Mucosa of gallbladder (tissue), 1 donor: ENCODE measurements at regions not wholly inside any gene's neighbourhood (a gene's known extent, or its start where the extent isn't known, plus 50 kb on each side); places are given as distances from the start of the nearest gene placed in this dataset.

Experiments
- DNase-seq: peaks from one replicate; pipeline ENCODE4 v3.0.0-alpha.2; 2020; ENCODE audit warnings: low spot score
- donor health status: DM: no; HTN: no; CAD: no.

DNA sequence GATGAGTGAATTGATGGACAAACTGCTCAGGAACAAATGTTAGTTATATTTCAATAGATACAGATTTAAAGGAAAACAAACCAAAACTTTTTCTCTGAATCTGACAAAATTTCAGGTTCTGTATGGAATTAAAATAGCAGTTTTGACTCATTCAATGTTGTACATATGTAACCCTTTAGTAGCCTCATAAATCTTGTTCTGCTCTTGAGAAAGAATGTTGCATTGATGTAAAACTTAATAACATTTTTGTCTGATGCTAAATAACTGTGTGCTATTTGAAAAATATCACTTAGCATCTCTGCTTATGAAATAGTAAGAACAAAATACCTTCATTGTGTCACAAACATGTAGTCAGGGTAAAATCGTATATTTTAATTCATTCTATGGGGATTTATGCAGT, 168.9 kb upstream of the NOVA1 start:
- DNase-seq = no peak

DNA sequence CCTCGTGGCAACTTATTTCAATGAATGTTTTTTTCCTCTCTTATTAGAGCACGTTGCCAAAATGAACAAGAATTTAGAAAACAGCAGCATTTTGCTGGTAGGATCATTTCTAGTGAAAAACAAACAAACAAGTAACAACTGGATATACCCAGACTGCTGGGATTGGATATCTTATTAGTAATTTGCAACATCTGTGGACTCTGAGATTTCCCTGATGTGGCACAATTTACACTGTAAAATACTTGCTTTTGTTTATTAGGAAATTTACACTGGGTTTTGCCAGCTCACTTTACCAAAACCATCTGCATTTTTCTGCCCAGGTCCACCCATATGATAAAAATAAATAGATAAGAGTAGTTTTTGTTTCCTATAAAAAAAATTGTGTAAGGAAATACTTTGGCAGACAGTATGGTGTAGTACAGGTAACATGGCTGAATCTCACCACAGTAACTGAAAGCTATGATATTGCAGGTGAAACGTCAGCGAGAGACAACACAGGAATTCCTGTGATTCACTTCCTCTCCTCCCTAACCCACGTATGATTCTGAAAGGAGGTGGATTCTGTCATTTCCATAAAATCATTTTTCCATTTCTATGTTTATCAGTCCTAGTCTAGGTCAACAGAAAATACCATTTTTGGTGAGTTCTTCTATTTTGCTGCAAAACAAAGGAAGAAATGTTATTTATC, 176.2 kb upstream of the NOVA1 start:
- DNase-seq = no peak

DNA sequence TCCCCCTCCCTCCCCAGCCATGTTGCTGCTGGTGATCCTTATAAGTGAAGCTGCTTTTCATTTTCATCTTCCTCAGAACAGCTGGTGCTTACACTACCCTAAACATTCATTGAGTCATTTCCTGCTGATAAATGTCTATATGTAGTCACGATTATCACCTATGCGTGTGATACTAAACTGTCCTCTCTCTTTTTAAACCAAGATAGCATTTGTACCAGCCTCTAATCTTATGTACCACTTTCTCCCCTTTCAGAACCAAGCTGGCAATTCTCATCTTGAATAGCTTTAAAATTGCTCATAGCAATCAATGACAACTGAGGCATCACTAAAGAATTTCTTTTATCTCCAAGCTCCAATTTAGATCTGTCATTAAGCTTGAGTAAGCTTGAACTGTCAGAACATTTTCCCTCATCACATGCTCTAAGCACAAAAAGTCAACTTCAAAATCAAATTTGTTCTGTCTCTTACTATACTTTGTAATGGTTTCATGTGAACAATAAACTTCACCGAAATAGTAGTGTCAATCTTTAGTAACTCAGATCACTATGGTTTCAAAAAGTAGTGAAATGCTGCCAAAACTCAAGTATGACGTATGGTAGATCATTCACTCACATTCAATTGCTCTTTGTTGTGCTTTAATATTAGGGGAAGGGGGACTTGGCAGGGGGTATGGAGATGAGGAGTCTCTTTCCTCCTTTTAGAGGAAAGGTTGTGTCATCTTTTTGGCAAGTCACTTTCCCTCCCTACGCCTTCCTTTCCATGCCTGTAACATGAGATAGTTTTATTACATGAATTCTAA, 178.1 kb upstream of the NOVA1 start:
- no peak for DNase-seq

DNA sequence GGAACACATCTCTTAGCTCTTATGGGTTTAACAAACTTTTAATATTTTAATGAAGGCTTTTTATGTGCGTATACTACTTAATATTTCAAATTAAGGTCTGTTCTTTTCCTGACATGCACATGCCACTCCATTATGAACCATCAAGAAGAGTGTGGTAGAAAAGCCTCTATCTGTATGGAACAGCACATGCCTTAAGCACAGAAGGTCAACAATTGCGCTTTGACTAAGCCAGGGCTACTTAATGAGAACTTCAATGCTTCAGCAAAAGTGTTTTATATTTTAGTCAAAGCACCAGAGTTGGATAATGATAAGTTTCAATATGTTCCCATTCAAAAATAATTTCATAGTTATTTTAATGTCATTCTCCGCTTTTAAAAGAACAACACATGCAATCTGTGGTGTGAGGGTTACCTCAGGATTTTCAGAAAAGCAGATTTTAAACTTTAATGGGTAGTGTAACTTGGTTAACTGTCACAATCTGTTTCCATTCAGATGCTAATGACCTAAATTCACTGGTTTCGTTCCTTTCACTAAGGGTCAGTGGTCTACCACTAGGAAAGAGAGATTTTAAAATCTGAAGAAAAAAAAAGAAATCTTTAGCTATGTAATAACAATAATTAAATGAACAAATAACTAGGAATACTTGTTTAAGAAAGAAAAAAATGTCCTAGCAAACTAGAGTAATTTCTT, 193.4 kb upstream of the NOVA1 start:
- DNase-seq = no peak

DNA sequence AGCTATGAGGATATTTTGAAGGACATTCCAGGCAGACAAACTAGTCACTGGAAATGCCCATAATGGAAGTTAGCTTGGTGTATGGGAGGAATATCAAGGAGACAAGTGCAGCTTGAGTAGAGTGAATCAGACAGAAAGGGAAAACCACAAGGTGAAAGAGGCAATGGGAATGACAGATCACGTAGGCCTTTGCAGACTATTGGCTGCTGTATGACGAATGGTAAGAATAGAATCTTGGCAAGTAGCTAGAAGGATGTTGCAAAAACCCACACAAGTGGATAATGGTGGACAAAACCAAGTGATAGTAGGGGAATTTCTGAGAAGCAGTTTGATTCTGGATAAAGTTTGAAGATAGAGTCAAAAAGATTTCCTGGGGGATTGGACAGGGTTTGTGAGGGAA, 196.9 kb upstream of the NOVA1 start:
- DNase-seq = no peak

DNA sequence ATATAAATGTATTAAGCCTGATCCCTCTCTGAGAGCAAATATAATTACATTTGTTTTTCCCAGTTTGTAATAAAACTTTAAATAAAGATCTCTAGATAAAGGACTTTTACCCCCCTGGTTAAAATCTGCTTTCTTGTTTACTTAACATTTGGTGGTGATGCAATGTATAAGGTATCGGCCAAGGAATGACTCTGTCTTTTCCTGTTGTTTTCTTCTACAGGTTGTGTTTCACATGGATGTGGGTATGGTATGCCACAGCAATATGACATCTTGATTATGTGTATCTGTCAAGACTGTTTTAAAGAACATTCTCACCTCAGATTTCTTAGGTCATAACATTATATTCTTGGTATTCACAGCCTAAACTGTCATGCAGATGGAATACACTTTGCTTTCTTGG, 210.6 kb upstream of the NOVA1 start:
- no peak for DNase-seq

DNA sequence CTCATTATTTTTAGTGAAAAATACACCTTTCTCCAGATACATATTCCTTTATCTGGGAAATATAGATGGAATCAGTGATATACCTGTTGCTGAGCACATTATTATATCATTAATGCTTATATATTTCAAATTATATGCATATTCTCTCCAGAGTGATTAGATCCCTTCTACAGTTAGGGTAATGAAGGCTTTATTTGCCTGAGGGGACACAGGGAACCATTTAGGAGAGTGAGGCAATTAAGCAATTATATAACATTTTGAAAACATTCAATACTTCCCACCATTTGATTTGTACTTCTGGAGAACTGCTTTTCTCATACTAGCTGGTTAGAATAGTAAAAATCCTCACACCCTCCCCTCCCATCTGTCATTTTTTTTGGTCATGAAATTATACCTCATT, 212.8 kb upstream of the NOVA1 start:
- no peak for DNase-seq

DNA sequence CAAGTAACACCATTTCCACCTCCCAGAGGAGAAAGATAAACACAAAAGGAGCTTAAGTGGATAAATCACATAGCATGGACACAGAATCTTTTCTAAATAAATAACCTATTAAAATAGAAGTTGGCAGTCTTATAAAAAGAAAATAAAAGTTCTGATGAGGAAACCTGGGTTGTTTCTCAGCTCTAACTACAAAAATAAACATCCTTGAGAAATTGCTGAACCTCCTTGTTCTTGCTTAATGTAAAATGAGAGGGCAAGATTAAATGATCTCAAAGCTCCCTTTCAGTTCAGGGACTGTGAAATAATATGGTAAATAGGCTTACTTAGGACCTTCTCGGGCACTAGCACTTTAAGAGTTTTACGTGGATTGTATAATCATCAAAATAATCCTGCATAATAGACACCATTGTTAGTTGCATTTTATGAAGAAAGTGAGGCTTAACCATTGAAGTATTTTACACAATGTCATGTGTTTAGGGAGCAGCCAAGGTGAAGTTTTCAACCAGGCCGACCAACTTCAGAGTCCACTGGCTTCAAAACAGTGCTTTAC, 214.0 kb upstream of the NOVA1 start:
- DNase-seq = no peak

DNA sequence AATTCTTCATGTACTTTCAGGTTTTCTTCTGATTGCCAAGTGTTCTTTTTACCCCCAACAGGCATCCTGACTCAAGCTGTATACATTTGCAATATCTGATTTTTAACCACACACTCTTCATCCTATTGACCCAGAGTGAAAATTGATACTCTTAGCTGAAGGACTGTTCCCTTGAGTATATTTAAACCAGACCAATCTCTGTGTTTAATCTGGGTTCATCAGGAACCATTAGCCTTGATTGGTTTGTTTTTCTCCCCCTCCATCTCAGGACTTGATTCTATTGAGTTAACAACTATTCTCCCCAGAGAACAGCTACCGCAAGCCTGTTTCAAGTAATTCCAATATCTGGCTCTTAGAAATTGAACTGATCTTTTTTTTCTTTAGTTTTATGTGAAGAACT, 222.3 kb upstream of the NOVA1 start:
- no peak for DNase-seq

DNA sequence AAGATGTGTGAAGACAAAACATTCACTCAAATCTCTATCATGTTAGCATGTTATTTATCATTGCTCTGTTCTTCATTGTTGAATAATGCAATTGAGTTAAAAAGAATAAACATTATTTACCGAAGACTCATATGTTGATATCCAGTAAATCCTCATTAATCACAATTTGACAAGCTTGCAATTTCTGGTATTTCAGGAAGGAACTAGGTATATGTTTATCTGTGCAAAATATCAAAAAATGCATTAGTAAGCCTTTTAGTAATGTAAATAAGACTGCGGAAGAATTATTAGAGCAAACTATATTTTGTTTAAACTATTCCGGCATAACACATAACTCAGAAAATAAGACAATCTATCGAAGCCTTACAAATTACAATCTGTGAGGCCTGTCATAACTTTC, 222.7 kb upstream of the NOVA1 start:
- DNase-seq = no peak

DNA sequence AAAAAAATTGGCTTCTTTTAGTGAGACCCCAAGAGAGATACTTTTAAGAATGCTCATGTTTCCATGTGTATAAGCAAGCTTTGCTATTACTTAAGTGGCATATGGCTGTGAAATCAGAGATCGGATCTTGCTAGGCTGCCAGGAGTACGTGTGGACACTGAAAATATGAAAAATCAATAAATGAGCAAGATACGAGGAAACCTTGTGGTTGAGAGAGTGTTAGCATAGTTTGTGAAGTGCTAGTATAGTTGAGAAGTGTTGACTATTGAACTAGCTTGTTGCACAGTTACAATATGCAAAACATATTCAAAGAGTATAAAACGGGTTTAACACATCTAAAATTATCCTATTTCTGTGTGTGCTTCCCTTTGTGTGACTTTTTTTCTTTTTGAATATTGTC, 230.9 kb upstream of the NOVA1 start:
- DNase-seq = peak; percentile 19

DNA sequence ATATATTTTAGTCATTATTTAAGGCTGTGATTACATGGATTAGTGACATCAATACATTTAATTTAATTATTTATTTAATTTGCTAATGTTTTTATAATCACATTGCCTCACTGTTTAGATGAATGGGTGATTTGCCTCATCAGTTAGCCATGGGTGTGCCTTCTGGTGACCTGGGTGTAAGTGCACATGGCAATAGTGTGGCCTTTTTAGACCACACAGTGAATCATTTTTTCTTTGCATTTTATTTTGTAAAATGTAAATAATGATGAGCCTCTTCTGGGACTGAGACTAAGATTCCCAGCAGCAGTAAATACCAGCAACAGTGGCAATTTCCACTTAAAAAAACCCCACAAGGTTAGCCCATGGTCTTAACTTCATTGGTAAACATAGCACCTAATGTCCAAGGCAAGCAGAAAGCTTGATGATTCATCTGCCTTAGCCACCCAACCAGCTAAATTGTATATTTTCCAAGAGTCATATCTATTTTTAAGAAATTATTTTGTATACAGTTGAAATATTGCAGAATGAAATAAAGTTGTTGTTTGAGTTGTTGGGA, 235.9 kb upstream of the NOVA1 start:
- no peak for DNase-seq

DNA sequence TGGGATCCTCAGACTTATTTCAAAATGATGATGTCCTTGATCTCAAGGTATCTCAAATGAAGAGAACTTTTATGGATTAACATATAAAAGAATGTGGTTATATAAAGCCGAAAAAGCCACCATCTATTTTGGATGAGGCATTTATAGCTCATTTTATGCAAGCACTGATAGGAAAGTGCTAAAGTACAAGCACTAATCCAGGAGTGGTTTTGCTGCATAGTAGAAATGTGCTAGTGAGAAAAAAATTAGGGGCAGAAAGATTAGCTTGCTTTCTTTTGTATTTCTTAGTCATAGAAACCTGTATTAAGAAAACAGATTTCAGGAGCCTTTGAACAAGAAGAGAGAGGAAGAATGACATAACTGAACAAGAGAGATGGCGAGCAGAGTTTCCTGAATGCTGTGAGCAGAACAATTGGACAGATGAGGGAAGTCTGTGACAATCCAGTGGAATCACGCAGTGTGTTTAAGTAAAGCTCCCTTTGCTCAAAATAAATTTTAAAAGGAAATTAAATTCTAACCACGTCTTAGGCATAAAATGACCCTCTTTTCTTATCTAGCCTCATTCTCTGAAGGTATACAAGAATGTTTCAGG, 238.2 kb upstream of the NOVA1 start:
- no peak for DNase-seq

DNA sequence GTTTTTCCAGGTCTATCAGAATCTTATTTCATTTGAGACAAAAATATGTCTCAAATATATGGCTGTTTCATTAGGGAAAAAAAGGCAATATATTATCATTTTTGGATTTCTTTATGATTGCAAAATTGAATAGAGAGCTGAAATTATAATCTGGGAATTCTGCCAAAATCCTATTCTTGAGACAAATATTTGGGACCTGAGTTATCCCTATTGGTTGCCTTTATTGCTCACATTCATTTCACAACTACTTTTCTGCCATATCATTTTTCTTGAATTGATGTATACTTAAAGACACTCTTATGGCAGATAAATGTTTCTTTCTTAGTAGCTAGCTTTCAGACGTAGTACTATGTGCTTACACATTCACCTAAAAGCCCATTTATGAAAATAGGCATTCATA, 241.6 kb upstream of the NOVA1 start:
- DNase-seq = no peak

DNA sequence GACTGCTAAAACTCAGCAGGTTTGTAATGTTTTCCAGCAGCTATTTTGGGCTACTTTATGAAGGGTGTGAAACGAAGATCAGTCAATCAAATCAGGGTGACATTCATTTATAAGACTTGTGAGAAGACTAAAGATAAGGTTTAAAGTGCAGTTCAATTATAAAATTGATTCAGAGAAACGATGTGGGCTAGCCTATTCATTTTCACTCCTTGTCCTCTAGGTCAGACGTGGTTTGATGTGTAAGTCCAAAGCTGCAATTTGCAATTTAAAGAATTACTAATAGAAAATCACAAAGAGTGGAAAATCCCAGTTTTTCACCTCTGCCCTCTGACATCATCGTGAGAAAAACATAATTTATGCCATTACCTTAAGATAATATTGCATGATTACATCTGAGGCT, 243.5 kb upstream of the NOVA1 start:
- DNase-seq = no peak

DNA sequence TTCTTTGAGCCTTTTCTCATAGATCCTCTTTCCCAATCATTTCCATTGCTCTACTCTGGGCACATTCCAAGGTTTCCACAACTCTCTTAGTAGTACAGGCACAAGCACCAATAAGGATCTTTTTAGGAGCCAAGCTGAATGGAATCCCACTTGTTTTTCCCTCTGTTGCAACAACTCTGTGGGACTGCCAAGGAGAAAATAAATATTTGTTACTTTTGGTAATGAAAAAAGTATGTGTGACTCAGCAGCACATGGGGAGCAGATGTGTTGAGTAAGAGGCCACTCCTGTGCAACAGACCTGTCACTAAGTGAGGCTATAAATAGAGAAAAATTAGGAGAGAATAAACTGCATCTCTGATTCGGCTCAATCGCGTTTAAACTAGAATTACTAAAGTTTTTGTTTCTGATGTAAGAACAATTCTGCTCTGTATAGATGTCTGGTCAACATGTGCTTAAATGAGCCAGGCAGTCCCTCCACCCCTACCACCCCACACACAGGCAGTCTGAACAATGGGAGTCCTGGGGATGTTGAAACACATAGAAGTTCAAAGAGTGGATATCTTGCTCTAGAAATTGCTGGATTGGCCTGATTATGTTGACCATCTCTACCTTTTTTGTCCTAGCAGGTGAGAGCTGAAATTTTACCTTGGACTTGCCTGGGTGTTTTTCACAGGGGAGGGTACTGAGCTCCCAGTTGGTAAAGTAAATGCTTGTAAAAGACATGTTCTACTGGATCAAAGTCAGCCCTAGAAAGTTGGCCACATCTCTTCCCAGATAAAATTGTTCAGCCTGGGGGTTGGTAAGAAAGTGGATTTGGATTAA, 244.3 kb upstream of the NOVA1 start:
- DNase-seq = peak; percentile 69

DNA sequence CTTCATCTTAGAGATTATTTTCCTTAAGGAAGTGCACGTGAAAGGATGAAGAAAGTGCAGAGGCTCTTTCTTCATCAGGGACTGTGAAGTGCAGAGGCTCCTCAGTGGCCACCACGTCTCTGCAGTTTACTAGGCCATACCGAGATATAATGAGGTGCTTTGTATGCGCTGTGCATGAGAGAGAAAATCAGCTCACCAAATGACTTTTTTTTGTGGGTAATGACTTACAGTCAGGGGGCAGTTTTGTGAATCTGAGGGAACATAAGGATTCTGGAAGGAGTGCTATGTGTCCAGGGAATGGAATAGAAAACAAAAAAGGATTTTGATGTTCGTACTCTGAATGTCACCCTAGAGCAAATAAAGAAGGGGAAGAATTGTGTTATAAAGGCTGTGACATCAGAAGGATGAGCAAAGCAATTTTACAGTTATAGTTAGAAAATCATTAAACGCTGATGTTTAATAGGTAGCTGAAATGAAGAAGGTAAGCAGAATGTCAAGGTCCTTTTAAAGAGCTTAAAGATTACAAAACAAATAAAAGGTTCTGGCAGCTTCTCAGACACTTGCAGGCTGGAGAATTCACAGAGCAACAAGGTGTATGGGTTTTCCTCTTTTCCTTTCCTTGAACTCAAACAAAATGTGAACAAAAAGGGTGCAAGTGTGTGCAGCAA, 247.5 kb upstream of the NOVA1 start:
- DNase-seq = no peak

DNA sequence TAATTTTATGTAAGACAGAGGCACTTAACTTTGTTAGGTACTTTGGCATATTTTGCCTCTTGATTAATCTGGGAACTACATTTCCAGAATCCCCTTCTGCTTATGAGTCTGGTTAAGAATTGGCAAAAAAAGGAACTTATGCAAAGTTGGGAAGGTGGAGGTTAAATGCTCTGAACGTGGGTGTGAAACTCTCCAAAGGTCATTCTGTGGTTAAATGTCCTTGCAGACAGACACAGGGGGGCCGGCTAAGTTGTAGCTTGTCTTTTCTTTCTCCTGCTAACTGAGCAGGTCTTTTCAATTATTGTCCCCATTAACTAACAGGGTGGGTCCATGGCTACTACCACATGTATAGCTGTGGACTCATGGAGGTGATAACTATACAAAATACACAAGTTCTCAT, 248.6 kb upstream of the NOVA1 start:
- no peak for DNase-seq

DNA sequence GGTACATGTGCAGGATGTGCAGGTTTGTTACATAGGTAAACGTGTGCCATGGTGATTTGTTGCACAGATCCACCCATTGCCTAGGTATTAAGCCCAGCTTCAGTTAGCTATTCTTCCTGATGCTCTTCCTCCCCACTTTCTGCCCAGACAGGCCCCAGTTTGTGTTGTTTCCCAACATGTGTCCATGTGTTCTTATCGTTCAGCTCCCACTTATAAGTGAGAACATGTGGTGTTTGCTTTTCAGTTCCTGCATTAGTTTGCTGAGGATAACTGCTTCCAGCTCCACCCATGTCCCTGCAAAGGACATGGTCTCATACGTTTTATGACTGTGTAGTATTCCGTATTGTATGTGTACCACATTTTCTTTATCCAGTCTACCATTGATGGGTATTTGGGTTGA, 251.7 kb upstream of the NOVA1 start:
- DNase-seq = no peak

DNA sequence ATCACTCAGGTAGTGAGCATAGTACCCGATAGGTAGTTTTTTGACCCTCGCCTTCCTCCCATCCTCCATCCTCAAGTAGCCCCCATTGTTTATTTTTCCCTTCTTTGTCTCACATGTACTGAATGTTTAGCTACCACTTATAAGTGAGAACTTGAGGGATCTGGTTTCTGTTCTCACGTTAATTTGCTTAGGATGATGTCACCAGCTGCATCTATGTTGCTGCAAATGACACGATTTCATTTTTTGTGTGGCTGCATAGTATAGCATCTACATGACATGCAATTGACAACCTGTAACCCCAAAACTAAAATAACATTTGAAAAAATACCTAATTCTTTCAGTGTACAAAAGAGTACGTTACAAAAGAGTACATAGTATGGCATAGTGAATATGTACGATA, 254.0 kb upstream of the NOVA1 start:
- DNase-seq = no peak
